PC-9 (cell line): ENCODE measurements at regions not wholly inside any gene's neighbourhood (a gene's known extent, or its start where the extent isn't known, plus 50 kb on each side); places are given as distances from the start of the nearest gene placed in this dataset.

ENCODE experiments used
- CTCF ChIP-seq: fragments of 200-600 bp; sonication (generic); conservative IDR thresholded peaks from 2 replicates; pipeline ENCODE4 v1.6.1; 2017; ENCODE audit warnings: mixed run types, antibody characterized with exemption, mild to moderate bottlenecking, moderate library complexity
- EZH2 ChIP-seq: fragments of 200-600 bp; sonication (generic); IDR thresholded peaks from 2 replicates; pipeline ENCODE4 v1.8.0; 2017; ENCODE audit warnings: antibody characterized with exemption, low read depth

DNA sequence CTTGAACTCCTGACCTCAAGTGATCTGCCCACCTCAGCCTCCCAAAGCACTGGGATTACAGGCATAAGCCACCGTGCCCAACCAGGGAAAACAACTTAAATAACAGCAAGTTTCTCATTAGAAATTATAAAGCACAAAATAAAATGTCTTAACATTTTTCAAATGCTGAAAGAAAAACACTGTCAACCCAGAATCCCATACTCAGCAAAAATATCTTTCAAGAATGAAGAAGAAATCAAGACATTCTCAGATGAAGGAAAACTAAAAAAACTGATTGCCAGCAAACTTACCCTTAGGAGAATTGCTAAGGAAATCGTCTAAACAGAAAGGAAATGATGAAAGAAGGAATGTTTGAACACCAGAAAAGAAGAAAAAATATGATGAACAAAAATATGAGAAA is 191.1 kb upstream of the NR5A2 start:
- TF ChIP-seq CTCF = no peak
- no peak for TF ChIP-seq EZH2
